ENCODE measurements at regions not wholly inside any gene's neighbourhood (a gene's known extent, or its start where the extent isn't known, plus 50 kb on each side); places are given as distances from the start of the nearest gene placed in this dataset.

DNA sequence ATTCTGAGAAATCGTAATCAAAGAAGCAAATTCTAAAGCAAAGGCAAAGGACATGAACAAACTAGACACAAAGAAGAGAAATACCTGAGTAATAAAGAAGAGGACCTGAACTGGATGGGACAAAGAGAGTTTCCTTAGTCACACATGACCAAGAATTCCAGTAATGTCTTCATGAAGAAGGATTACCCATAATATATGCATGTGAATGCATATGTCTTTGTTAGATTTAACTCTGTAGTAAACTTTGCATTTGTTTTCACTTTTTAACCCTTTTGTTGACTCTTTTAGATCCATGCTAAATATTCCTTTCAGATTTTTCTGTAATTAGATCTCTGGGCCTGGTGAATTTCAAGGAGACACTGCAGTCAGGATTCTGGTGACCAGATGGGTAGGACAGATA lies 279.8 kb downstream of the ARRDC4 start:
- no peak for TF ChIP-seq POLR2A (IDR thresholded peaks at IDR 0.05)
- TF ChIP-seq, protein P1, sequence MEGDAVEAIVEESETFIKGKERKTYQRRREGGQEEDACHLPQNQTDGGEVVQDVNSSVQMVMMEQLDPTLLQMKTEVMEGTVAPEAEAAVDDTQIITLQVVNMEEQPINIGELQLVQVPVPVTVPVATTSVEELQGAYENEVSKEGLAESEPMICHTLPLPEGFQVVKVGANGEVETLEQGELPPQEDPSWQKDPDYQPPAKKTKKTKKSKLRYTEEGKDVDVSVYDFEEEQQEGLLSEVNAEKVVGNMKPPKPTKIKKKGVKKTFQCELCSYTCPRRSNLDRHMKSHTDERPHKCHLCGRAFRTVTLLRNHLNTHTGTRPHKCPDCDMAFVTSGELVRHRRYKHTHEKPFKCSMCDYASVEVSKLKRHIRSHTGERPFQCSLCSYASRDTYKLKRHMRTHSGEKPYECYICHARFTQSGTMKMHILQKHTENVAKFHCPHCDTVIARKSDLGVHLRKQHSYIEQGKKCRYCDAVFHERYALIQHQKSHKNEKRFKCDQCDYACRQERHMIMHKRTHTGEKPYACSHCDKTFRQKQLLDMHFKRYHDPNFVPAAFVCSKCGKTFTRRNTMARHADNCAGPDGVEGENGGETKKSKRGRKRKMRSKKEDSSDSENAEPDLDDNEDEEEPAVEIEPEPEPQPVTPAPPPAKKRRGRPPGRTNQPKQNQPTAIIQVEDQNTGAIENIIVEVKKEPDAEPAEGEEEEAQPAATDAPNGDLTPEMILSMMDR (IDR thresholded peaks at IDR 0.05) = no peak
- TF ChIP-seq EP300 (IDR thresholded peaks at IDR 0.05) = no peak
- no peak for TF ChIP-seq POLR2AphosphoS5 (IDR thresholded peaks at IDR 0.05)

Measured in sigmoid colon (tissue), 4 donors.